ENCODE measurements at regions not wholly inside any gene's neighbourhood (a gene's known extent, or its start where the extent isn't known, plus 50 kb on each side); places are given as distances from the start of the nearest gene placed in this dataset.
"Not testable (repeated sequence)": the region's sequence is repeated elsewhere in the genome, so short reads cannot be mapped to it uniquely, and the experiment has no call there.

DNA sequence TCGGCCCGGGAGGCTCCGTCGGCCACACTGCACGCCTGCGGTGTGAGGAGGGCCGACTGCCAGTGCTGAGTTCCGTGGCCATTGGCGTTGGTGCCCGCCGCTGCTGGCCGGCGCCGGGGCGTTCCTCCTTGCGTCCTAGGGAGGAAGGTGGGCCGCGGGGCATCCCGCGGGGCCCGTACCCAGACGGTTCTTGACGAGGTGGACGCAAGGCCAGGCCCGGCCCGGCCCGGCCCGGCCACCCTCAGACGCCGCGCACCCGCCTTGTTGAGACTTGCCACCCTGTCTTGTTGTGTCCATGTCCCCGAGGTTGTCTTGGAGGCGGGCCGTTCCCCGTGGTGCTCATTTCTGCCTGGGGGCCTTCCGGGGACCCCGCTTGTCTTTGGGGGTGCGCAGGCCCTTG lies 282.0 kb upstream of the AGTR2 start:
- TF ChIP-seq, protein P1, sequence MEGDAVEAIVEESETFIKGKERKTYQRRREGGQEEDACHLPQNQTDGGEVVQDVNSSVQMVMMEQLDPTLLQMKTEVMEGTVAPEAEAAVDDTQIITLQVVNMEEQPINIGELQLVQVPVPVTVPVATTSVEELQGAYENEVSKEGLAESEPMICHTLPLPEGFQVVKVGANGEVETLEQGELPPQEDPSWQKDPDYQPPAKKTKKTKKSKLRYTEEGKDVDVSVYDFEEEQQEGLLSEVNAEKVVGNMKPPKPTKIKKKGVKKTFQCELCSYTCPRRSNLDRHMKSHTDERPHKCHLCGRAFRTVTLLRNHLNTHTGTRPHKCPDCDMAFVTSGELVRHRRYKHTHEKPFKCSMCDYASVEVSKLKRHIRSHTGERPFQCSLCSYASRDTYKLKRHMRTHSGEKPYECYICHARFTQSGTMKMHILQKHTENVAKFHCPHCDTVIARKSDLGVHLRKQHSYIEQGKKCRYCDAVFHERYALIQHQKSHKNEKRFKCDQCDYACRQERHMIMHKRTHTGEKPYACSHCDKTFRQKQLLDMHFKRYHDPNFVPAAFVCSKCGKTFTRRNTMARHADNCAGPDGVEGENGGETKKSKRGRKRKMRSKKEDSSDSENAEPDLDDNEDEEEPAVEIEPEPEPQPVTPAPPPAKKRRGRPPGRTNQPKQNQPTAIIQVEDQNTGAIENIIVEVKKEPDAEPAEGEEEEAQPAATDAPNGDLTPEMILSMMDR (conservative IDR thresholded peaks at IDR 0.05; ENCODE audit: low read depth, low read length): not testable (repeated sequence)
- TF ChIP-seq EZH2 (IDR thresholded peaks at IDR 0.05; ENCODE audit: borderline replicate concordance, low read depth, low read length, poor library complexity, severe bottlenecking): not testable (repeated sequence)

Data from A673 (cell line).